ENCODE measurements at regions not wholly inside any gene's neighbourhood (a gene's known extent, or its start where the extent isn't known, plus 50 kb on each side); places are given as distances from the start of the nearest gene placed in this dataset.

DNA sequence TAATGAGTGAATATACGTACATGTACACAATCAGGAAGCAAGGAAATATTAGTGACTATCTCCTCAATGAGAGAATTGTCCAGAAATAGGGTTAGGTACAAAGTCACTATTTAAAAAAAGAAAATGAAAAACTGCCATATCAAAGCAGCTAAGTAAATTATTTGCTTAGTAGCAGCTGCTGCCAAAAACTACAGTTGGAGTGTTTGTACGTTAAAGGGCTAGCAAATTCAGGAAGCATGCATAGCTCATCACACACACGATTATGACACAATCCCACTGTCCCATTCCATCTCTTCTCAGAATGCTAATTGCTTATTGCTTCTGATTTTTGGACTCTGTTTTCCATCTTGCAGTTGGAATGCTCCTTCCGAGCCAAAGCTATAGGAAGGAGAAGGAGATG is 2012.5 kb upstream of the LRRTM1 start:
- no peak for DNase-seq (ENCODE audit: low read depth)

DNA sequence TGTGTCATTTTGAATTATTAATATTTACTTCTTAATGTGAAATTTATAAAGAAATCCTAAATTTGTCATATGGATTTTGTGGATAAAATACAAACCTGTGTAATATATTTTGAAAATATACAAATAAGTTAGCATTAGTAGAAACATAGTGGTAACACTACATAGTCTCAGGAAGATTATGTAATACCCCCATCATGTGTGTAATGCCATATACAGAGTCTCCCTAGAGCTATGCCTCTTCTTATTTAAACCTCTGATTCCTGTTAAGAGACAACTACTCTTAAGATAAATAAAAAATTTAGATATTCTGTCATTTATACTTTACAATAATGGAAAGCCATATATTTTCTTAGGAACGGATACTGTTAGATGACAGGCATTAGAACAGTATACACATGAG is 2012.0 kb upstream of the LRRTM1 start:
- DNase-seq (ENCODE audit: low read depth): no peak

DNA sequence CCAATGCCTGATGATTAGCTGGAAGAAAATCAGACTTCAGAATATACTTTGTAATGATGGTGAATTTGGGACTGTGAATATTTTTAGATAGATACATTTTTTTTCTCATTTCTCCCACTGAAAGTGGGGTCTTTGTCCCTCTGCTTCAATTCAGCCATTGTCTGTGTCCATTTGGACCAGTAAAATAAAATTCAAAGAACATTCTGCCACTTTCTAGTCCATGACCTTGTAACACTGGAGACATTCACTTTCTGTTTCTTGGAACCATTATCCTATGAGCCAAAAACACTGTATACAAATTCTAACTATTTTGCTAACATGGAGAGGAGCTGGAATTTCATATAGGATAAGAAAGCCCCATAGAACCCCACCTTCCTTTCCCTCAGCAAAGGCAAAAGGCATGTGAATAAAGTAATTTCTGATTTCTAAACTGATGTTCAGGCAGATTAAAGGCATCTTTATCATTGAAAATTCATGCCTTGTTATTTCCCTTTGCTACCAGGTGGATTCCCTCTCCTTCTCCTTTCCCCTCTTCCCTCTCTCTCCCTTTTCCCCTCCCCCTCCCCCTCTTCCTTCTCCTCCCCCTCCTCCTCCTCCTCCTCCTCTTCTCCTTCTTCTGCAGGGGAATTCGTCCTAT is 2010.4 kb upstream of the LRRTM1 start:
- no peak for DNase-seq (ENCODE audit: low read depth)

DNA sequence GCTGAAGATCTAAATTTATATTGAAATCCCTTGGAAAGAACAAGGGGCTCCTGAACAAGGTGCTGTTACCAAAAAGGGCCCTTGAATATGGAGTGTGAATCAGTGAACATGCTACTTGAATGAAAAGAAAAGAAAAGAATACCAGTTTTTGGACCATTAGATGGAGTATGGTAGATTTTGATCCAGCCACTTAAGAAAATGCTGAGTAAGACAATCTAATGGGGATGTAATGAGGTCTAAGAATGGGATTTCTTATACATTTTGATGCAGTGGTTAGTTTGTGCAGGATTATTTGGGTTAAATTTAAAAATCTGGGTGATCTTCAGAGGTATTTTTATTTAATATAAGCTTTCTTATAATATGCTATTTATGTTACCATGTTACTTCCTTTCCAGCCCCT is 2003.0 kb upstream of the LRRTM1 start:
- DNase-seq (ENCODE audit: low read depth): no peak

DNA sequence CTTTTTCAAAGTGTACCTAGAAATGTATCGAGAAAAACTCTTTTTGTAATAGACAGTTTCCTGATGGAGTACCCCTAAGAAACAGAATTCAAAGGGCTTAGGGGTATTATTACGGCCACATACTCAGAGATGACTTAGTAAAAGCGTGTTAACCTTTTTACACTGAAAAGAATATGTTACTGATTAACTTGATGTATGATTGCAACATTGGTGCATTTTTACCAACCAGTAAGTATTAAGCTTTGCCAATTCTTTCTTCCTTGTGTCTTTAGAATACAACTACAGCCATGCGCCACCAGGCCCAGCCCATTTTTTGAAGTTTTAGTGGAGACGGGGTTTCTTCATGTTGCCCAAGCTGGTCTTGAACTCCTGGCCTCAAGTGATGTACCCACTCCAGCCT is 1997.0 kb upstream of the LRRTM1 start:
- DNase-seq (ENCODE audit: low read depth): no peak

DNA sequence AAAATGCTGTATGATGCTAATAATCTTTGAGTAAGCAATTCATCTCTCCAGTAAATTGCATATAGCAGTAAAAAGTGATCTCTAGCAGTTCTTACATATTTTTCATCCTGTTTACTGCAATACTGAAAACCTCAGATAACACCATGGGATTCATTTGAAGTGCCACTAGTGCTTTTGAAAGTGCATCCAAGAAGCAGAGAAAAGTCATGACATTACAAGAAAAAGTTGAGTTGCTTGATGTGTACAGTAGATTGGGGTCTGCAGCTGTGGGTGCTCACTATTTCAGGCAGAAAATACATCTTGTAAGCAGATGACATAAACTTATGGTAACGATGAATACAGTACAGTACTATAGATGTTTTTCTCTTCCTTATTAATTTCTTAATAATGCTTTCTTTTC is 1984.9 kb upstream of the LRRTM1 start:
- DNase-seq (ENCODE audit: low read depth): no peak

DNA sequence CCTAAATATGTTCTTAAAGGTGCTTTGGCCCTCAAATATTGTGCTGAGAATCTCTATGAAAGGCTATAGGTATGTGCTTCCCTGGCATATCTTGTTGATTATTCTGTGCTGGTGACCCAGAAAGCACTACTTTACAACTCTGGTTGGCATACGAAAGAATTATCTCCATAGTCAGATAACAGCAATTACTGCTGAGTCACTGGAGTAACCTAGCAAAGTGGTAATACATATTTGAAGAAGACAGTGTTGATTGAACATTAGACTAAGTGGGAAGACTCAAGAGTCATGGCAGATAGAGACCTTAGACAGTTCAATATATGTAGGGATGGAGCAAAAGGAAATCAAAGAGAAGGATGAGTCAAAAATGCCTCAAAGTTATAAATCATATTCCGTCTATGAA is 1978.5 kb upstream of the LRRTM1 start:
- DNase-seq (ENCODE audit: low read depth): no peak

DNA sequence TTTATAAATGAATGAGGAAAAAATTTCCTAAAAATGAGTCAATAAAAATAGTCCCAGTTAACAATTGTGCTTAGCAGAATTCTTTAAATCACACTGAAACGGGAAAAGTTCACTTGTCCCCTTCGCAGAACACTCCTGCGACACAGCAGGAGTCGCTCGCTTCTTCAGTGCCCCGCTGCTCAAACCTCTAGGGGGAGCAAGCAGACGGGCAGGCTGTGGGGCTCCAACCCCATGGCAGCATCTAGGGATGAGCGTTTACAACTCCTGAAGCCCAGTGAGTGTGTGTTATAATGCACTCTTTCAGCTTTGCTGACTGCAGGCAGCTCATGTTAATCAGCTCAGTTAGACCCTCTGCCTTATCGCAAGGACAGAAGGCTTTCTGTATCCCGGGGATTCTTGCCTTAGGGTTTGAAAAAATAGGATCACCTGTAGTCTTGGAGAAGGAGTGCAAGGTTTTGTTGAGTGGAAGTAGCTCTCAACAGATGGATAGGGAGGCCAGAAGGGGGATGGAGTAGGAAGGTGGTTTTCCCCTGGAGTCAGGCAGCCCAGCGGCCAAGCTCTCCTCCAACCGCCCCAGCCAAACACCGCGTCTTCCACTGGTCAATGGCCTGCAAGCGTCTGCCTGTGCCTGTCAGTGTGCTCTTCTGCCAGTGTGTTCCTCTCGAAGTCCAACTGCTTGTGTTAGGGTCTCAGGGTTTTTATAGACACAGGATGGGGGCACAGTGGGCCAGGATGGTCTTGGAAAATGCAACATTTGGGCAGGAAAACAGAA is 1977.7 kb upstream of the LRRTM1 start:
- DNase-seq (ENCODE audit: low read depth): no peak

DNA sequence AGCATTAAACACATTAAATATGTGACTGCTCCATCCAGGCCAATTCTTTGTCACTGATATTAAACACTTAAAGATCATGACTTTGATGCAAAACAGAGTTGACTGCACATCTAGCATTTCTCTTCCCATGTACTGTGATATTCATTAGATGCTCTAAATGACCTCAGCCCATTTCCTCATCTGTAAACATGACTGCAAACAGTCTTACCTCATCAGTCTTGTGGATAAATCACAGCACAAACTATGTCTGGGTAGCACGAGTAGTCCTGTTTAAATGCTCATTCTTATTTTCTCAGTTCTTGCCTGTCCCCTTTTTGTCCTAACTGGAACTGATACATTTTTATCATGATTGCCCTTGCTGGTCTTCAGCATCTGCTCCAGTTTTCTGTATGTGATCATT is 1974.8 kb upstream of the LRRTM1 start:
- DNase-seq (ENCODE audit: low read depth): no peak

DNA sequence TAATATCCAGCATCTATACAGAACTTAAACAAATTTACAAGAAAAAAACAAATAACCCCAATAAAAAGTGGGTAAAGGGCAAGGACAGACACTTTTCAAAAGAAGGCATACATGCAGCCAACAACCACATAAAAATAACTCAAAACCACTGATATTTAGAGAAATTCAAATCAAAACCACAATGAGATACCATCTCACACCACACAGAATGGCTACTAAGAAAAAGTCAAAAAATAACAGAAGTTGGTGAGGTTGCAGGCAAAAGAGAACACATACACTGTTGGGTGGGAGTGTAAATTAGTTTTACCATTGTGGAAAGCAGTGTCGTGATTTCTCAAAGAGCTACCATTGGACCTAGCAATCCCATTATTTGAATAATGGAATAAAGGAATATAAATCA is 1973.9 kb upstream of the LRRTM1 start:
- no peak for DNase-seq (ENCODE audit: low read depth)

DNA sequence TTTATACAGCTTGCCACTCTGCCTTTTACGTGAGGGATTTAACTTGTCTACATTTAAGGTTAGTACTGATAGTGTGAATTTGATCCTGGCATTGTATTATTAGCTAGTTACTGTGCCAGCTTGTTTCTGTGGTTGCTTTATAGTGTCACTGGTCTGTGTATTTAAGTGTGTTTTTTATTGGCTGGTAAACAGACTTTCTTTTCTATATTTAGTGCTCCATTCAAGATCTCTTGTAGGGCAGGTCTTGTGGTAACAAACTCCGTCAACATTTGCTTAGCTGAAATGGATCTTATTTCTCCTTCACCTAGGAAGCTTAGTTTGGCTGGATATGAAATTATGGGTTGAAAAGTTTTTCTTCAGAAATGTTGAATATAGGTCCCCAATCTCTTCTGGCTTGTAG is 1971.0 kb upstream of the LRRTM1 start:
- DNase-seq (ENCODE audit: low read depth): no peak

DNA sequence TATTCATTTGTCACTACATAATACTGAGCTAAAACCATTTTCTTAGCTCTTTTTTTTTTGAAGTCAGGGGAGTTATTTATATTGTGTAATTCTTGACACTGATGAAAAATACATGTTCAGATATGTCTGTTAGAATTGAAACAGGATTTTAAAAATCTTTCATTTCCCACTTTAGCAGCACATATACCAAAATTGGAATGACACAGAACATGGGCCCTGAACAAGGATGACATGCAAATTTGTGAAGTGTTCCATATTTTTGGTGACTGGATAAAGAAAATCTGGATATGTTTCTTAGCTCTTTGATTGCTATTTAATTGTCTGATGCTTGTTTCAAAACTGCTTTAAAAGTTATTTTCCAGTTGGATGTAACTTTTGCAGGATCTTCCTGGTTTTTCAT is 1963.9 kb upstream of the LRRTM1 start:
- no peak for DNase-seq (ENCODE audit: low read depth)

DNA sequence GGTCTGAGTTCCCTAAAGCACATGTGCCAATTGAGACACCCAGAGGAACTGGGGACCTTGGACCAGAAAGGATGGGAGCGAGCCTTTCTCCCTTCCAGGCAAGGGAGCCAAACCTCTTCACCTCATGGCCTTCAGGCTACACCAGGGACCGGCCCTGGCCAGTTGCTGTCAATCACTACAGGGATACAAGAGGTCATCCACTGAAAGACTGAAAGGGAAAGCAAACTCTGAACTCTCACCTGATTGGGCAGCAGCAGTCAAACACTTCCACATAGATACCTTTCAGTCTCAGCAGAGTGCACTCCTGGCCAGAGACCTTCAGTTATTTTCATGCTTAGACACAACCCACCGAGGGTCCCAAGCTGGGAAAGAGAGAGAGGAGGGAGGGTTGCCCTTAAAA is 1956.0 kb upstream of the LRRTM1 start:
- no peak for DNase-seq (ENCODE audit: low read depth)

DNA sequence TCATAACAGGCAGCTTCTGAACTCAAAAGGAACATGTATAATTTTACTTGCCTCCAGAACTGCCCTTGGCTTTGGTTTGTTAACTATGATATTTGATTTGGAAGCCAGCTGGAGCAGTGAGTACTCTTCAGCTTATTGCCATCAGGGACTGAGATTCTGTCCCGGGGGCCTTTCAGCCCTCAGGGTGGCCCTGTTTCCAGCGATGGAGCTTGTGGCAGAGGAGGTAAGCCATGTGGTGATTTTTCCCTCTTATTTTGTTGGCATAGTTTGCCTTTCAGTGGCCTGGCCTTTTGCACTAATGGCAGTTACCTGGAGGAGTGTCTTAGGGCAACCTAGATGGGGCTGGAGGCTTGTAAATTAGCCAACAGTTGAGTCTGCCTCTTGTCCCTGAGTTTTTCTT is 1955.0 kb upstream of the LRRTM1 start:
- no peak for DNase-seq (ENCODE audit: low read depth)

DNA sequence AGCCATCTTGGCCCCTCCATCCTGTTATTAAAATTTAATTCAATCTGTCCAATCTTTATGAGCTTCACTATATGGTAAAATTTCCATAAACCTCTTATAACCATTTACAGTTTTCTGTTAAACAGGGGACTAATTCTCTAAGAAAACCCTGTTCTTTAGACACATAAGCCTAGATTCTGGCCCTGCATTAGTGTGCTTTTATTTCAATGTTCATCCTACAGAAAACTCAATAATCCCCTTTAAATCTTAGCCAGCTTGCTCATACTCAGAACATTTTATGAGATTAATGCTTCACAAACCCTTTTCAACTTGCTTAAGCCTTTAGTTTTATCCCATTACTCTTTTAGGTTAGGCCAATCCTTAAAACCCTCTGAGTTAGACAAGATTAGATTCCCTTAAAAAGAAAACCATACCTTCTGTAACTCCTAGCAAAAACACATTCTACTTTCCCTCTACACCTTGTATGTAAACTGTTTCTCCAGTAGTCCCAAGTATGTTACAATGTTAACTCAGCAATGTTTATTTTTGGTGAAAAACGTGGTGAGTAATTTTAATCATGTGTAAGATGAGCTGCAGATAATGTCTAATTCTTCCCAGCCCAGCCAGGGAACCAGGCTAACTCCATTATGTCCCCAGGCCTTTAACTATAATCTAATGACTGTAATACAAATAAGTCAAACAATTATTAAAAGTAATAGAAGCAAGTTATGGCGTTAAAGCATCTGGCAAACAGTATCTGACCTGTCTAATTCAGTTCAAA is 1953.4 kb upstream of the LRRTM1 start:
- no peak for DNase-seq (ENCODE audit: low read depth)

DNA sequence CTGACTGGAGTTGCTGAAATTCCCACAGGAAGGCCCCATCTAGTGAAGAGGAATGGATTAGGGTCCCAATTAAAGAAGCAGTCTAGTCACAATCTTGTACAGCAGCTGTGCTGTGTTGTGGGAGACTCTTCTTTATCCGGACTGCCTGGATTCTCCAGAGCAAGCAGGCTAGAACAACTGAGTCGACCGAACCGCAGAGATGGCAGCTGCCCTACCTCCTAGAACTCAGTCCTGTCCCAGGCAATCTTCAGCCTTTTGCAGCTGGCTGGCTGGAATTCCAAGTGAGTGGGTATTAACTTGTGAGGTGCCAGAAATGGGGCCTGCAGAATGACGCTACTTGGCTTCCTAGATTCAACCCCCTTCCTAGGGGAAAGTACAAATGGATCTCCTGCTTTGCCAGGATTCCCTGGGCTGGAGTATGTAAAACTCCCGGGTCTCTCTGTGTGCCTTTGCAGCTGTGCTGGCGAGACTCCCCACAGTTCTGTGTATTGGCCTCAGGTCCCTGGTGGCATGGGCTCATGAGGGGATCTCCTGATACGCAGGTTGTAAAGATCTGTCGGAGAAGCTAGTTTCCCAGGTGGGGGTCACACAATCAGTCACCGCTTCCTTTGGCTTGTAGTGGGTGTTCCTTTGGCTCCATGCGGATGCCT is 1952.6 kb upstream of the LRRTM1 start:
- DNase-seq (ENCODE audit: low read depth): no peak

DNA sequence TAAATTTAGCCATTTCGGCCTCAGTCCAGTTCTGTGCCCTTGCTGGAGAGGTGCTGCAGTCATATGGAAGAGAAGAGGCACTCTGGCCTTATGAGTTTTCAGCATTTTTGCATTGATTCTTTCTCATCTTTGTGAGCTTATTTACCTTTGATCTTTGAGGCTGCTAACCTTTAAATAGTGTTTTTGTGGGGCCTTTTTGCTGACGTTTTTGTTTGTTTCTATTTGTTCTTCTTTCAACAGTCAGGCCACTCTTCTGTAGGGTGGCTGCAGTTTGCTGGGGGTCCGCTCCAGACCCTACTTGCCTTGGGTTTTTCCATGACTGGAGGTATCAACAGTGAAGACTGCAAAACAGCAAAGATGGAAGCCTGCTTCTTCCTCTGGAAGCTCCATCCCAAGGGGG is 1951.7 kb upstream of the LRRTM1 start:
- no peak for DNase-seq (ENCODE audit: low read depth)

DNA sequence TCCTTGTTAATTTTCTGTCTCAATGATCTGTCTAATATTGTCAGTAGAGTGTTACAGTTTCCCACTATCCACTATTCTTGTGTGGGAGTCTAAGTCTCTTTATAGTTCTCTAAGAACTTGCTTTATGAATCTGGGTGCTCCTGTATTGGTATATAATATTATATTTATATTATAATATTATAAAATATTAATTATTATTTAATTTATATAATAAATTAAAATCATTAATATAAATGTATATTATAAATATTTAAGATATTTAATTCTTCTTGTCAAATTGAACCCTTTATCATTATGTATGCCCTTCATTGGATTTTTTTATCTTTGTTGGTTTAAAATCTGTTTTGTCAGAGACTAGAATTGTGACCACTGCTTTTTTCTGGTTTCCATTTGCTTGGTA is 1950.2 kb upstream of the LRRTM1 start:
- no peak for DNase-seq (ENCODE audit: low read depth)

DNA sequence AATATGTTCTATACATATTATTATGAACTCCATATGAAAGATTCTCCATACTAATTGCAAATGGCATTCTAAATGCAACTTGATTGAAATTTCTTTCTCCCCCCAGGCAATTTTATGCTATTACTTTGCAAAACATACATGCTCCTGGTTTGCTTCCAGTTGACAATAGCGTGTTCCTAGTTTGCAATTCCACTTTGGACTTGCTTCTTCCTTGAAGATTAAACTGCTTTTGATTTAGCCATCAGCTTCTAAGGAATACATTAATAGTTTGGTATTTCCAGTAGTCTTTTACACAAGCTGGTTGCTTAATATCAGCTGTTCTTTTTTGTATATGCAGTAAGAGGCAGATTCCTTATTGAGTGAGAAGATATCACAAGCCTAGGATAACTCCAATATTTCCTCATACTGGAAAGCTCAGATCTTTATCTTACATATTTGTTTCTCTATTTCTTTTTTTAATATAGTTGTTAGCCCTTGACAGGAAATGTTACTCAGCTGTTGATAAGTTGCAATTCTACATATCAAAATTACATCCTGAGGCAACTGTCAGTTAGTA is 1941.7 kb upstream of the LRRTM1 start:
- DNase-seq (ENCODE audit: low read depth): no peak

DNA sequence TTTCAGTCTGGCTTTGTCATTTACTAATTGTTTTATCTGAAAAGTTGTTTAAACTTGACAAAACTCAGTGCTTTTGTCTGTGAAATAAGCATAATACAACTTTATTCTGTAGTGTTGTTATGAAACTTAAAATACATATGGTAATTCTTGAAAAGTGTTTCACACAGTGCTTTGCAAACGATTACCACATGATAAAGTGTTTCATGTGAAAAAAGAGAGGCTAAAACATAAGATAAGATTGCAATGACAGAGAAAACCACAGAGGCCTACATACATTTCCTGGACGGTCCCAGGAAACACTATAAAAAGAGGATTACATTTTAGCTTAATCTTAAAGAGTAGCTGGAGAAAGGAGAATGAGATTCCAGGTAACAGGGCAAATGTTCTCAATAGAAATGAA is 1934.6 kb upstream of the LRRTM1 start:
- no peak for DNase-seq (ENCODE audit: low read depth)

DNA sequence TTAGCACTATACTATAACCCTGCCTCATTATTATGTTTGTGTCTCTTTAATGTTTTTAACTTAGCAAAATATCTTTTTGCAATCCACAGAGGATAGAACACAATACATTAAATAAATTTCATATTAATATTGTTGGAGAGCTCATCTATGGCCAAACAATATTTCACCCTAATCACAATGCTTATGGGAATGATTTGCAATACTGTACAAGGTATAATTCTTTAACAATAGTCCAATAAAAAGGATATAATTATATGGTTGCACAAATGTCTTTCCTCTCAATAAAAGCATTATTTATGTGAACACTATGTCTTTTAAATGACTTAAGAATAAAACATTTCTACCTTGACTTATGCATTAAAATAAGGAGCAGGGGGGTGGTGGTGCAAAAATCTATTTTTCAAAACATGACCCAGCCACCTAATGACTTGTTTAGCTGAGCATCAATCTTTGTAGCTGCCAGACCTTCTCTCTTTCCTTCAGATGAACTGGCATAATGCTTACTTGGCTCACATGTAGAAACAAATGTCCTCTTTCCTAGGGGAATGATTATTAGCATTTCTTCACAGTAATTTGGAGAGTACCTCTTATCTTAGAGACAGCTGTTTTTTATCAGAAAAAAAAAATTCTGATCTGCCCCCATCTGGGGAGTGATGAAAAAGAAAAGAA is 1933.6 kb upstream of the LRRTM1 start:
- no peak for DNase-seq (ENCODE audit: low read depth)

DNA sequence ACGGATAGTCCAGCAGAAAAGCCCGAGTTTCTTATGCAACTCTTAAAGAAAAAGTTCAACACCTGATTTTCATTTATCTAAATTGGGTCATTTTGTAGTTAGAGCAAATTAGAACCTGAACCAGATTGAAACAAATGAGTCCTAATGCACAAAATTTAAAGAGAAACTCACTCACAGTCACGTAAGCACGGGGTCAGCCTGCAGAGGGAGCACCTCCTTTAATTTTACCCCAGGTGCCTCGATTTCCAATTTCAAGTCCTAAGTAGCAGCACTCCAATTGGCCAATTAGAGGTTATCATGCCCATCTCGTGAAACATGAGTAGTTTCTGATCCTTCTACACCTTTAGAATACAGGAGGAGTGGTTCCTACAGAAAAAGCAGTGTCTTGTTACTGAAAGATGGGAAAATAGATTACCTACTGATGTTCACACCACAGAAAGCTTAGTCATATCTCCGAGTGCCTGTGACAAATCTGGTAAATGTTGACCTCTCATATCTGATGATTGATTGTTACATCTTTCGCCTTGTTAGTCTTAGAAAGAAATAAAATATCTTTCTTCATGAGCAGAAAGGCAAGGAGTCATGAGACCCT is 1929.8 kb upstream of the LRRTM1 start:
- DNase-seq (ENCODE audit: low read depth): no peak

Measured in stimulated activated CD8-positive, alpha-beta memory T cell treated with anti-CD3 and anti-CD28 coated beads, Interleukin-15, amount 100 ng/mL, for 1 hour (primary cell).